Adrenal gland (tissue), 5 donors: ENCODE measurements at regions not wholly inside any gene's neighbourhood (a gene's known extent, or its start where the extent isn't known, plus 50 kb on each side); places are given as distances from the start of the nearest gene placed in this dataset.

Experiments
- POLR2A ChIP-seq, 2 donors: fragments of 450-650 bp; IDR thresholded peaks; one replicate each; pipeline ENCODE4 v1.6.1; 2017; ENCODE audit warnings: antibody characterized with exemption in 2 of 2, mild to moderate bottlenecking in 2 of 2, moderate library complexity in 1 of 2
- TF ChIP-seq, protein P1 (sequence below), 6 experiments: fragments of 450-650 bp in 4 of 6; fragments of 200-600 bp in 2 of 6; sonication (generic) in 1 of 6; IDR thresholded peaks; 1 replicate in 5 of 6; 2 replicates in 1 of 6; pipeline versions ENCODE4 v1.5.1 to v1.8.0; 2016 to 2021; ENCODE audit warnings: antibody characterized with exemption in 6 of 6, mild to moderate bottlenecking in 2 of 6, moderate library complexity in 1 of 6
- donor health status: DM: no; HTN: no; CAD: no.

DNA sequence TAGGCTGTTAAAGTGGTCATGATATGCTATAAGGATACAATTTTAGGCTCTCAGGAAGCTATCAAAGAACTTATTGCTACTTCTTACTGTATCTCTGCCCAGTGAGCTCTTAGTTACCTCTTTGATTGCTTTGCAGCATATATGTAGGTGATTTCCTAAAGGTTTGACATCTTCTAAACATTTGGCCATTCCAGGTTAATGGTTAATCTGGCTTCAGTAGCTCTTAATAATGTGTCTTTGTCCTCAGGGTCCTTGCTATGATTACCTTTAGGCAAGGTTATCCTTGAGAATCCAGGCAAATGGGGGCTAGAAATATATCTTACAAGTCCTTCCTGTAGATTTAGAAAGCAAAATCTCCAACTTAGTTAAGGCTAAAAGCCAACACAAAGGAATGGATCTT is 575.4 kb downstream of the TFAP2B start:
- TF ChIP-seq, protein P1, sequence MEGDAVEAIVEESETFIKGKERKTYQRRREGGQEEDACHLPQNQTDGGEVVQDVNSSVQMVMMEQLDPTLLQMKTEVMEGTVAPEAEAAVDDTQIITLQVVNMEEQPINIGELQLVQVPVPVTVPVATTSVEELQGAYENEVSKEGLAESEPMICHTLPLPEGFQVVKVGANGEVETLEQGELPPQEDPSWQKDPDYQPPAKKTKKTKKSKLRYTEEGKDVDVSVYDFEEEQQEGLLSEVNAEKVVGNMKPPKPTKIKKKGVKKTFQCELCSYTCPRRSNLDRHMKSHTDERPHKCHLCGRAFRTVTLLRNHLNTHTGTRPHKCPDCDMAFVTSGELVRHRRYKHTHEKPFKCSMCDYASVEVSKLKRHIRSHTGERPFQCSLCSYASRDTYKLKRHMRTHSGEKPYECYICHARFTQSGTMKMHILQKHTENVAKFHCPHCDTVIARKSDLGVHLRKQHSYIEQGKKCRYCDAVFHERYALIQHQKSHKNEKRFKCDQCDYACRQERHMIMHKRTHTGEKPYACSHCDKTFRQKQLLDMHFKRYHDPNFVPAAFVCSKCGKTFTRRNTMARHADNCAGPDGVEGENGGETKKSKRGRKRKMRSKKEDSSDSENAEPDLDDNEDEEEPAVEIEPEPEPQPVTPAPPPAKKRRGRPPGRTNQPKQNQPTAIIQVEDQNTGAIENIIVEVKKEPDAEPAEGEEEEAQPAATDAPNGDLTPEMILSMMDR (IDR thresholded peaks at IDR 0.05) = no peak
- no peak for TF ChIP-seq POLR2A (IDR thresholded peaks at IDR 0.05)
